AG04449 (cell line): ENCODE measurements at regions not wholly inside any gene's neighbourhood (a gene's known extent, or its start where the extent isn't known, plus 50 kb on each side); places are given as distances from the start of the nearest gene placed in this dataset.

Source experiments
- CTCF ChIA-PET: fragments of 350-600 bp; formaldehyde crosslinking; extraction: SDS; loops from one replicate; lab custom pipeline; 2021; ENCODE audit warnings: antibody characterized with exemption; lab: Yijun Ruan, JAX
- POLR2A ChIA-PET: fragments of 400-600, 350-600 bp; formaldehyde crosslinking; extraction: SDS; loops from one replicate; lab custom pipeline; 2020; ENCODE audit warnings: antibody characterized with exemption, inconsistent platforms; lab: Yijun Ruan, JAX
- DNase-seq: peaks from one replicate; pipeline ENCODE4 v3.0.0-alpha.2; 2010; ENCODE audit warnings: low read depth, low spot score
- H3K4me3 ChIP-seq: 2 replicates; pipeline ENCODE4 v1.5.1; 2011; ENCODE audit warnings: low read depth, mild to moderate bottlenecking, control low read depth, low read length
- CTCF ChIP-seq: IDR thresholded peaks from one replicate; pipeline ENCODE4 v1.5.1; 2011; ENCODE audit warnings: mild to moderate bottlenecking, moderate library complexity, low read length, control low read depth, inconsistent platforms; ENCODE audit not compliant: insufficient read depth; ENCODE audit errors: missing control alignments

GRCh38 chr16:26976873-26977272 lies 89.9 kb upstream of the C16orf82 start:
- H3K4me3 ChIP-seq = no peak overlapping the region
- no peak for TF ChIP-seq CTCF
- ChIA-PET POLR2A (no interaction called here), CTCF (no interaction called here)
- DNase-seq = no peak

GRCh38 chr16:26981266-26981938 lies 85.3 kb upstream of the C16orf82 start:
- no peak overlapping the region for H3K4me3 ChIP-seq
- CTCF ChIA-PET = no interaction called here
- POLR2A ChIA-PET = no interaction called here
- no peak for DNase-seq
- TF ChIP-seq CTCF = no peak

GRCh38 chr16:26982422-26982821 lies 84.3 kb upstream of the C16orf82 start:
- DNase-seq = no peak
- CTCF ChIA-PET = no interaction called here
- POLR2A ChIA-PET = no interaction called here
- no peak overlapping the region for H3K4me3 ChIP-seq
- no peak for TF ChIP-seq CTCF

- no peak overlapping the region for H3K4me3 ChIP-seq
- POLR2A ChIA-PET = no interaction called here
- no peak for TF ChIP-seq CTCF
- DNase-seq = no peak
- CTCF ChIA-PET = no interaction called here
These were observed 83.3 kb upstream of the C16orf82 start for GRCh38 chr16:26983426-26983825.

DNA sequence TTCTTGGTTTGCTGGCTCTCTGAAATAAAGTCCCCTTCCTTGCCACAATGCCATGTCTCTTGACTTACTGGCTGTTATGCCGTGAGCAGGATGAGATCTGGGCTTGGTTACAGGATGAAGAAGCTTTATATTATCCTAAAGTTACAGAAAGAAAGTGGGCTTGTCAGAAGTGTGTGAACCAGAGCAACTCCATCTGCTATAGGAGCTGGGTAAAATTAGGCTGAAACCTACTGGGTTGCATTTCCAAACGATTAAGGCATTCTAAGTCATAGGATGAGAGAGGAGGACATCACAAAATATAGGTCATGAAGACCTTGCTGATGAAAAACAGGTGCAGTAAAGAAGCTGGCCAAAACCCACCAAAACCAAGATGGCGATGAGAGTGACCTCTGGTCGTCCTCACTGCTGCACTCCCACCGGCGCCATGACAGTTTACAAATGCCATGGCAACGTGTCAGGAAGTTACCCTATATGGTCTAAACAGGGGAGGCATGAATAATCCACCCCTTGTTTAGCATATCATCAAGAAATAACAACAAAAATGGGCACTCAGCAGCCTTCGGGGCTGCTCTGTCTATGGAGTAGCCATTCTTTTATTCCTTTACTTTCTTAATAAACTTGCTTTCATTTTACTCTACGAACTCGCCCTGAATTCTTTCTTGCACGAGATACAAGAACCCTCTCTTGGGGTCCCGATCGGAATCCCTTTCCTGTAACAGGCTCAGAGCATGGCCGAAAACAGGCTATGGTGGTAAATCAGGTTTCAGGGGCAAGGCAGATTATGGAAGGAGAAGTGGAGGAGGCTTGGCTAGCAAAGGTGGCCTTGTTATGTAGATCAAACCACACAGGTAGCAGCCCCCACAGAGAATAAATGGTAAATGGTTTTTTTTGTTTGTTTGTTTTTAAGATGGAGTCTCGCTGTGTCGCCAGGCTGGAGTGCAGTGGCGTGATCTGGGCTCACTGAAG lies 81.3 kb upstream of the C16orf82 start:
- ChIA-PET CTCF (no interaction called here), POLR2A (no interaction called here)
- no peak for DNase-seq
- no peak for TF ChIP-seq CTCF
- H3K4me3 ChIP-seq = no peak overlapping the region

GRCh38 chr16:26987597-26988010 lies 79.1 kb upstream of the C16orf82 start:
- no peak for DNase-seq
- POLR2A ChIA-PET = no interaction called here
- TF ChIP-seq CTCF = no peak
- H3K4me3 ChIP-seq = no peak overlapping the region
- CTCF ChIA-PET = no interaction called here
